ENCODE measurements at regions not wholly inside any gene's neighbourhood (a gene's known extent, or its start where the extent isn't known, plus 50 kb on each side); places are given as distances from the start of the nearest gene placed in this dataset.

DNA sequence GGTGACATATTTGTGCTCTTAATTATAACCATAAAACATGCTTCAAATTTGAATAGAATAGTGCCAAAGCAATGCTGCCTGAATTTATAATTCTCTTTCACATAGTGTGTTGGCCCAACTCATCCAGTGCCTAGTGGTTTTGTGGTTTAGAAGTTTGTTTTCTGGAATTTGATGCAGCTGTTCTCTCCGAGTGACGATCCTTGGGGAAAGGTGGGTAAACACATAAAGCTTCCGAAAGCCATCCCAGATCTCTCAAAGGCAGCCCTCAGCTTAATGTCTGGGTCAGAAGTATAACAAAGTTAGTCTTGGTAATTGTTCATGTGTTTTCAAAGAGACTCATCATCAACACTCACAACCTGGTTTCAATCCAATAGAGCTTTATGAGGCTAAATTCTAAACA, 235.6 kb upstream of the CDH2 start:
- no peak for TF ChIP-seq EZH2 (IDR thresholded peaks at IDR 0.05; ENCODE audit: borderline replicate concordance)
- Histone ChIP-seq H3K4me3 (no peak overlapping the region), H3K4me2 (no peak overlapping the region), H3K27me3 (no peaks in the 10 kb centered on the region), H3K36me3 (replicated peaks; ENCODE audit: insufficient read depth, low read depth) (no peaks in the 10 kb centered on the region), H4K20me1 (ENCODE audit: insufficient read depth, poor library complexity, severe bottlenecking) (no peaks in the 10 kb centered on the region), H3K4me1 (ENCODE audit: insufficient read depth) (no peaks in the 10 kb centered on the region), H3K9me2 (replicated peaks; ENCODE audit: insufficient read depth) (no peaks in the 10 kb centered on the region), H3K27ac (no peak overlapping the region), H2AFZ (no peak overlapping the region), H3K9me3 (ENCODE audit: low read depth) (no peaks in the 10 kb centered on the region), H3K79me2 (no peaks in the 10 kb centered on the region)
- 61% methylated on average over 3 of the region's 3 CpGs for WGBS (ENCODE audit: low lambda C conversion rate, missing lambda C conversion rate)
- DNase-seq (ENCODE audit: low spot score) = no peak

DNA sequence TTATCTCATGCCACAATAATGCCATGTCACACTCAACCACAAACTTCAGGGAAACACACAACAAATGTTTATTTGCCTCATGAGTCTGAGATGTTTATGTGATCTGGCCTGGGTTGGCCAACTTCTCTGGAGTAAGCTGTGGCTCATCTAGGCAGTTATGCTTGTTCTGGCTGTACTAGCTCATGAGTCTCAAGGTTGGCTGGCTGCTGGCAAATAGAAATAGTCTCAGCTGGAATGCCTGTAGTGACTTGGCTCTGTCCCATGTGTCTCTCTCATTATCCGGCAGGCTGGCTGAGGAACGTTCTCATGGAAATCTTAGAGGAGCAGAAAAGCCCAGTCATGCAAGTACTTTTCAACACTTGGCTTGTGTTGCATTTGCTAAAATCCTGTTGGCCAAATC, 234.9 kb upstream of the CDH2 start:
- WGBS (ENCODE audit: low lambda C conversion rate, missing lambda C conversion rate) = 83% methylated on average over 2 of the region's 2 CpGs
- Histone ChIP-seq H4K20me1 (ENCODE audit: insufficient read depth, poor library complexity, severe bottlenecking) (no peaks in the 10 kb centered on the region), H3K4me2 (no peak overlapping the region)

DNA sequence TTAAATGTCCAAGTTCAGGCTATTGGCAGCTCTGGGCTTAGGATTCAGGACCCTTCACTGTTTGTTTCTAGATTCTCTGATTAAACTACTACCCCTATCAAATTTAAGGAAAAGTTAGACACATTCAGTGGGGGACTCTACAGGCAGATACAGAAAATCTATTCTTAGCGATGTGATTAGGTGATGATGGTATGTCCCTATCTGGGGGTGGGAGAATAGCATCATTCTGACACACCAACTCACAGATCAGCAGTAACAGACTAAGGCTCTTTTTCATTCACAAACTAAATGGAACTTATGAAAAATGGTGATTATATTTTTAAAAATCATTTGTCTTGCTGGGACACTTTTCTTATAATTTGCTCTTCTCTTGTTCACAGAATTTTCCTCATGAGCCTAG, 232.9 kb upstream of the CDH2 start:
- H3K4me1 ChIP-seq (ENCODE audit: insufficient read depth) = no peaks in the 10 kb centered on the region
- H2AFZ ChIP-seq = no peak overlapping the region
- 89% methylated on average over 1 of the region's 1 CpG for WGBS (ENCODE audit: low lambda C conversion rate, missing lambda C conversion rate)
- H3K36me3 ChIP-seq (replicated peaks; ENCODE audit: insufficient read depth, low read depth) = no peaks in the 10 kb centered on the region
- H3K27me3 ChIP-seq = no peaks in the 10 kb centered on the region
- no peak for TF ChIP-seq EZH2 (IDR thresholded peaks at IDR 0.05; ENCODE audit: borderline replicate concordance)
- TF ChIP-seq, protein P1, sequence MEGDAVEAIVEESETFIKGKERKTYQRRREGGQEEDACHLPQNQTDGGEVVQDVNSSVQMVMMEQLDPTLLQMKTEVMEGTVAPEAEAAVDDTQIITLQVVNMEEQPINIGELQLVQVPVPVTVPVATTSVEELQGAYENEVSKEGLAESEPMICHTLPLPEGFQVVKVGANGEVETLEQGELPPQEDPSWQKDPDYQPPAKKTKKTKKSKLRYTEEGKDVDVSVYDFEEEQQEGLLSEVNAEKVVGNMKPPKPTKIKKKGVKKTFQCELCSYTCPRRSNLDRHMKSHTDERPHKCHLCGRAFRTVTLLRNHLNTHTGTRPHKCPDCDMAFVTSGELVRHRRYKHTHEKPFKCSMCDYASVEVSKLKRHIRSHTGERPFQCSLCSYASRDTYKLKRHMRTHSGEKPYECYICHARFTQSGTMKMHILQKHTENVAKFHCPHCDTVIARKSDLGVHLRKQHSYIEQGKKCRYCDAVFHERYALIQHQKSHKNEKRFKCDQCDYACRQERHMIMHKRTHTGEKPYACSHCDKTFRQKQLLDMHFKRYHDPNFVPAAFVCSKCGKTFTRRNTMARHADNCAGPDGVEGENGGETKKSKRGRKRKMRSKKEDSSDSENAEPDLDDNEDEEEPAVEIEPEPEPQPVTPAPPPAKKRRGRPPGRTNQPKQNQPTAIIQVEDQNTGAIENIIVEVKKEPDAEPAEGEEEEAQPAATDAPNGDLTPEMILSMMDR (IDR thresholded peaks at IDR 0.05; ENCODE audit: poor library complexity) = no peak
- no peak for TF ChIP-seq EZH2phosphoT487 (IDR thresholded peaks at IDR 0.05; ENCODE audit: low read depth, severe bottlenecking, unreplicated experiment)
- H3K4me3 ChIP-seq = no peak overlapping the region
- DNase-seq (ENCODE audit: low spot score) = no peak
- no peaks in the 10 kb centered on the region for H3K9me3 ChIP-seq (ENCODE audit: low read depth)
- no peaks in the 10 kb centered on the region for H3K79me2 ChIP-seq
- H4K20me1 ChIP-seq (ENCODE audit: insufficient read depth, poor library complexity, severe bottlenecking) = no peaks in the 10 kb centered on the region
- H3K4me2 ChIP-seq = no peak overlapping the region
- H3K9me2 ChIP-seq (replicated peaks; ENCODE audit: insufficient read depth) = no peaks in the 10 kb centered on the region
- no peak overlapping the region for H3K27ac ChIP-seq

More for the DNA sequence above, 234.9 kb upstream of the CDH2 start:
- H3K4me1 ChIP-seq (ENCODE audit: insufficient read depth) = no peaks in the 10 kb centered on the region
- H3K27me3 ChIP-seq = no peaks in the 10 kb centered on the region
- no peaks in the 10 kb centered on the region for H3K79me2 ChIP-seq
- H3K9me3 ChIP-seq (ENCODE audit: low read depth) = no peaks in the 10 kb centered on the region
- no peaks in the 10 kb centered on the region for H3K36me3 ChIP-seq (replicated peaks; ENCODE audit: insufficient read depth, low read depth)
- no peak for DNase-seq (ENCODE audit: low spot score)
- H2AFZ ChIP-seq = no peak overlapping the region
- H3K27ac ChIP-seq = no peak overlapping the region
- TF ChIP-seq EZH2 (IDR thresholded peaks at IDR 0.05; ENCODE audit: borderline replicate concordance) (no peak), EZH2phosphoT487 (IDR thresholded peaks at IDR 0.05; ENCODE audit: low read depth, severe bottlenecking, unreplicated experiment) (no peak)
- TF ChIP-seq, protein P1 (IDR thresholded peaks at IDR 0.05; ENCODE audit: poor library complexity) = no peak
- no peaks in the 10 kb centered on the region for H3K9me2 ChIP-seq (replicated peaks; ENCODE audit: insufficient read depth)
- no peak overlapping the region for H3K4me3 ChIP-seq

DNA sequence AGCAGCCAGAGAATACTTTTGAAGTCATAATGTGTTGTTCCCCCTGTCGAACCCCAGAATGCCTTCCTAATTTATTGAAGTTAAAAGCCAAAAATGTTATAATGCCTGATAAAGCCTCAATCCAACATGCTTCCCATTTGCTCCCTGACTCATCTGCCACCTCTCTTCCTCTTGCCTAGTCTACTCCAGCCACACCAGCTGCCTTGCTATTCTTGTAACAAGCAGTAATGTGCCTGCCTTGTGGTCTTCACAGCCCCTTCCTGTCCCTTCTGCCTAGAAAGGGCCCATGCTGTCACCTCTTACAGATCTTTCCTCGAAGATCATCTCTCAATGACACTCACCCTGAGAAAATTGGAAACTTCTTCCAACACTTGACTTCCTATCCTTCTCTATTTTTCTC, 231.6 kb upstream of the CDH2 start:
- Histone ChIP-seq H3K79me2 (no peaks in the 10 kb centered on the region), H3K4me2 (no peak overlapping the region), H3K4me1 (ENCODE audit: insufficient read depth) (no peaks in the 10 kb centered on the region), H3K4me3 (no peak overlapping the region), H3K27ac (no peak overlapping the region), H3K36me3 (replicated peaks; ENCODE audit: insufficient read depth, low read depth) (no peaks in the 10 kb centered on the region), H2AFZ (no peak overlapping the region), H3K9me3 (ENCODE audit: low read depth) (no peaks in the 10 kb centered on the region), H4K20me1 (ENCODE audit: insufficient read depth, poor library complexity, severe bottlenecking) (no peaks in the 10 kb centered on the region), H3K9me2 (replicated peaks; ENCODE audit: insufficient read depth) (no peaks in the 10 kb centered on the region), H3K27me3 (no peaks in the 10 kb centered on the region)
- TF ChIP-seq EZH2 (IDR thresholded peaks at IDR 0.05; ENCODE audit: borderline replicate concordance) (no peak), EZH2phosphoT487 (IDR thresholded peaks at IDR 0.05; ENCODE audit: low read depth, severe bottlenecking, unreplicated experiment) (no peak)
- TF ChIP-seq, protein P1 (IDR thresholded peaks at IDR 0.05; ENCODE audit: poor library complexity) = no peak
- 93% methylated on average over 2 of the region's 2 CpGs for WGBS (ENCODE audit: low lambda C conversion rate, missing lambda C conversion rate)
- DNase-seq (ENCODE audit: low spot score) = no peak

Data from hepatocyte (in vitro differentiated cells).